Gastroesophageal sphincter (tissue), 4 donors: ENCODE measurements at regions not wholly inside any gene's neighbourhood (a gene's known extent, or its start where the extent isn't known, plus 50 kb on each side); places are given as distances from the start of the nearest gene placed in this dataset.
A peak's percentile ranks its signal among the peaks of the same experiment; 100 is the strongest.

Source experiments
- ATAC-seq: fragments of 150-250 bp; one replicate; pipeline ENCODE4 v1.9.1; 2016; ENCODE audit warnings: mild to moderate bottlenecking, moderate library complexity
- H3K27ac ChIP-seq, 4 donors: fragments of 200-600 bp; sonication (generic) in 3 of 4; 1 replicate in 3 of 4; 2 replicates in 1 of 4; pipeline ENCODE4 v1.5.1; 2016 to 2019
- H3K27me3 ChIP-seq: fragments of 200-600 bp; sonication (generic); one replicate; pipeline ENCODE4 v1.5.1; 2019
- H3K36me3 ChIP-seq, 2 donors: fragments of 200-600 bp; sonication (generic); one replicate each; pipeline ENCODE4 v1.5.1; 2019; ENCODE audit warnings: control low read depth in 1 of 2
- H3K4me1 ChIP-seq, 3 donors: fragments of 200-600 bp; sonication (generic); 1 replicate in 2 of 3; 2 replicates in 1 of 3; pipeline ENCODE4 v1.5.1; 2016 to 2019; ENCODE audit warnings: control low read depth in 2 of 3
- H3K4me3 ChIP-seq, 2 donors: fragments of 200-600 bp; sonication (generic); one replicate each; pipeline ENCODE4 v1.5.1; 2019; ENCODE audit warnings: mild to moderate bottlenecking in 1 of 2, moderate library complexity in 1 of 2
- H3K9me3 ChIP-seq, 3 donors: fragments of 200-600 bp; sonication (generic); one replicate each; pipeline ENCODE4 v1.5.1; 2017 to 2019; ENCODE audit warnings: control low read depth in 2 of 3
- CTCF ChIP-seq, 4 experiments: fragments of 200-600 bp in 2 of 4; fragments of 450-650 bp in 2 of 4; sonication (generic) in 1 of 4; IDR thresholded peaks; one replicate each; pipeline ENCODE4 v1.5.1; 2017 to 2019; ENCODE audit warnings: antibody characterized with exemption in 4 of 4, mild to moderate bottlenecking in 2 of 4, moderate library complexity in 2 of 4
- EP300 ChIP-seq: sonication (generic); formaldehyde crosslinking; IDR thresholded peaks from one replicate; pipeline ENCODE4 v1.6.1; 2017; ENCODE audit warnings: antibody characterized with exemption, mild to moderate bottlenecking
- POLR2A ChIP-seq, 2 donors: fragments of 450-650 bp; IDR thresholded peaks; one replicate each; pipeline ENCODE4 v1.6.1; 2017; ENCODE audit warnings: antibody characterized with exemption in 2 of 2, mild to moderate bottlenecking in 2 of 2, moderate library complexity in 1 of 2
- POLR2AphosphoS5 ChIP-seq: sonication (generic); formaldehyde crosslinking; IDR thresholded peaks from one replicate; pipeline ENCODE4 v1.6.1; 2017; ENCODE audit warnings: antibody characterized with exemption
- WGBS, 2 donors: methylation state at CpG; one replicate each; pipeline ENCODE4 v1.1.5; 2018; ENCODE audit warnings: low coverage in 1 of 2; 5-methylcytosine and 5-hydroxymethylcytosine counted together

GRCh38 chrX:96147681-96148080 lies 537.0 kb upstream of the DIAPH2 start:
- no peak for TF ChIP-seq CTCF (IDR thresholded peaks at IDR 0.05)
- no peak for TF ChIP-seq POLR2A (IDR thresholded peaks at IDR 0.05)
- no peak for TF ChIP-seq POLR2AphosphoS5
- TF ChIP-seq EP300: no peak
- Histone ChIP-seq H3K4me1 (no peaks in the 10 kb centered on the region), H3K9me3 (no peaks in the 10 kb centered on the region), H3K27ac (peak overlapping the region in 2 of 4 donors; percentile 20 to 27), H3K36me3 (no peaks in the 10 kb centered on the region), H3K4me3 (no peak overlapping the region), H3K27me3 (no peaks in the 10 kb centered on the region)
- ATAC-seq: no peak

- ATAC-seq: no peak
- WGBS, 2 donors: 67% methylated on average over 1 of the region's 1 CpG; no CpG with 5 or more reads in 1 of the 2 donors
- H3K9me3 ChIP-seq: no peaks in the 10 kb centered on the region
- H3K27me3 ChIP-seq: no peaks in the 10 kb centered on the region
- TF ChIP-seq EP300 (no peak), POLR2AphosphoS5 (no peak), POLR2A (IDR thresholded peaks at IDR 0.05) (no peak), CTCF (IDR thresholded peaks at IDR 0.05) (no peak)
- no peaks in the 10 kb centered on the region for H3K36me3 ChIP-seq
- no peaks in the 10 kb centered on the region for H3K4me1 ChIP-seq
- no peak overlapping the region for H3K27ac ChIP-seq
- no peak overlapping the region for H3K4me3 ChIP-seq
Observed at GRCh38 chrX:96170626-96171025, 514.0 kb upstream of the DIAPH2 start.

- no peaks in the 10 kb centered on the region for H3K4me1 ChIP-seq
- H3K27me3 ChIP-seq: no peaks in the 10 kb centered on the region
- H3K9me3 ChIP-seq: no peaks in the 10 kb centered on the region
- no peak for ATAC-seq
- H3K4me3 ChIP-seq: no peak overlapping the region
- 29 to 38% methylated on average over 3 of the region's 3 CpGs for WGBS, 2 donors
- no peaks in the 10 kb centered on the region for H3K36me3 ChIP-seq
- TF ChIP-seq POLR2A (IDR thresholded peaks at IDR 0.05) (no peak), EP300 (no peak), POLR2AphosphoS5 (no peak), CTCF (IDR thresholded peaks at IDR 0.05) (no peak)
- no peak overlapping the region for H3K27ac ChIP-seq
Observed at GRCh38 chrX:96176921-96177320, 507.7 kb upstream of the DIAPH2 start.

GRCh38 chrX:96181605-96182004 lies 503.0 kb upstream of the DIAPH2 start:
- no peak overlapping the region for H3K27ac ChIP-seq
- no peak for TF ChIP-seq POLR2A (IDR thresholded peaks at IDR 0.05)
- no peak for TF ChIP-seq EP300
- no peak for TF ChIP-seq POLR2AphosphoS5
- TF ChIP-seq CTCF (IDR thresholded peaks at IDR 0.05): no peak
- WGBS, 2 donors: 89 to 100% methylated on average over 1 to 2 of the region's 4 CpGs
- H3K4me1 ChIP-seq: no peaks in the 10 kb centered on the region
- H3K4me3 ChIP-seq: no peak overlapping the region
- no peak for ATAC-seq
- no peaks in the 10 kb centered on the region for H3K27me3 ChIP-seq
- no peaks in the 10 kb centered on the region for H3K36me3 ChIP-seq
- H3K9me3 ChIP-seq: no peaks in the 10 kb centered on the region

GRCh38 chrX:96182366-96182765 lies 502.3 kb upstream of the DIAPH2 start:
- peak in 2 of 4 experiments; percentile 31 to 45 for TF ChIP-seq CTCF (IDR thresholded peaks at IDR 0.05)
- no peak for TF ChIP-seq POLR2AphosphoS5
- ATAC-seq: no peak
- no peaks in the 10 kb centered on the region for H3K36me3 ChIP-seq
- H3K9me3 ChIP-seq: no peaks in the 10 kb centered on the region
- WGBS, 2 donors: 38 to 83% methylated on average over 1 of the region's 1 CpG
- H3K27ac ChIP-seq: no peak overlapping the region
- no peaks in the 10 kb centered on the region for H3K27me3 ChIP-seq
- H3K4me1 ChIP-seq: no peaks in the 10 kb centered on the region
- H3K4me3 ChIP-seq: no peak overlapping the region
